ENCODE measurements at regions not wholly inside any gene's neighbourhood (a gene's known extent, or its start where the extent isn't known, plus 50 kb on each side); places are given as distances from the start of the nearest gene placed in this dataset.

DNA sequence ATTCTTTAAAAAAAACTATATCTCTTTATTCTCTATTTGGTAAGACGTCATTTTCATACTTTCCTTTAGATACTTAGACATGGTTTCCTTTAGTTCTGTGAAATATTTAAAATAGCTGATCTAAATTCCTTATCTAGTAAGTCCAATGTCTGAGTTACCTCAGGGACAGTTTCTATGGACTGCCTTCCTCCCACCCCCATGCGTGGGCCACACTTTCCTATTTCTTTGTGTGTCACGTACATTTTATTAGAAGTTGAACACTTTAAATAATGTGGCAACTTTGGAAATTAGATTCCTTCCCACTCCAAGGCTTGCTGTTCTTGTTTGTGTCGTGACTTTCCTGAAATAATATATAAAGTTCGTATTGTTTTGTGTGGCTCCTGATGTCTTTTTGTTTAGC lies 260.7 kb downstream of the EDEM1 start:
- TF ChIP-seq, protein P1, sequence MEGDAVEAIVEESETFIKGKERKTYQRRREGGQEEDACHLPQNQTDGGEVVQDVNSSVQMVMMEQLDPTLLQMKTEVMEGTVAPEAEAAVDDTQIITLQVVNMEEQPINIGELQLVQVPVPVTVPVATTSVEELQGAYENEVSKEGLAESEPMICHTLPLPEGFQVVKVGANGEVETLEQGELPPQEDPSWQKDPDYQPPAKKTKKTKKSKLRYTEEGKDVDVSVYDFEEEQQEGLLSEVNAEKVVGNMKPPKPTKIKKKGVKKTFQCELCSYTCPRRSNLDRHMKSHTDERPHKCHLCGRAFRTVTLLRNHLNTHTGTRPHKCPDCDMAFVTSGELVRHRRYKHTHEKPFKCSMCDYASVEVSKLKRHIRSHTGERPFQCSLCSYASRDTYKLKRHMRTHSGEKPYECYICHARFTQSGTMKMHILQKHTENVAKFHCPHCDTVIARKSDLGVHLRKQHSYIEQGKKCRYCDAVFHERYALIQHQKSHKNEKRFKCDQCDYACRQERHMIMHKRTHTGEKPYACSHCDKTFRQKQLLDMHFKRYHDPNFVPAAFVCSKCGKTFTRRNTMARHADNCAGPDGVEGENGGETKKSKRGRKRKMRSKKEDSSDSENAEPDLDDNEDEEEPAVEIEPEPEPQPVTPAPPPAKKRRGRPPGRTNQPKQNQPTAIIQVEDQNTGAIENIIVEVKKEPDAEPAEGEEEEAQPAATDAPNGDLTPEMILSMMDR (conservative IDR thresholded peaks at IDR 0.05; ENCODE audit: low read depth, low read length): no peak
- no peak overlapping the region for H3K4me3 ChIP-seq (ENCODE audit: low read length)
- no peak for DNase-seq (ENCODE audit: low read depth)

DNA sequence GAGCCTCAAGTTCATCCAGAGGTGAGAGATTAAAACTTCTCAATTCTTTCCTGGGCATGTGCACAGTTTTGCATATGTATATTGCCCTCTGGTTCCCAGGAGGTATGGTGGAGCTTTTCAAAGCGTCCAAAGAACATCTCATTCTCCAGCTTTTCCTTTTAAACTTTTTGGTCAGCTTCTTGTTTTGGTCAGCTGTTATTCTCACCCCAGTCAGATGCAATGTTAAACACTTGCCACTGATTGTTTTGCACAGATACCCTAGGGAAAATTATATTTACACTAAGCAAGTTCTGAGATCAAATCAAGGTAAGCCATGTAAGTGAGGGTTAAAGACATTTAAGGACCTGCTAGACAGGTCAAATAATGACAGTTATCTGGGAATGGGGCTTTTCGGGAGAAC lies 261.3 kb downstream of the EDEM1 start:
- TF ChIP-seq, protein P1 (conservative IDR thresholded peaks at IDR 0.05; ENCODE audit: low read depth, low read length): no peak
- H3K4me3 ChIP-seq (ENCODE audit: low read length): no peak overlapping the region
- no peak for DNase-seq (ENCODE audit: low read depth)

DNA sequence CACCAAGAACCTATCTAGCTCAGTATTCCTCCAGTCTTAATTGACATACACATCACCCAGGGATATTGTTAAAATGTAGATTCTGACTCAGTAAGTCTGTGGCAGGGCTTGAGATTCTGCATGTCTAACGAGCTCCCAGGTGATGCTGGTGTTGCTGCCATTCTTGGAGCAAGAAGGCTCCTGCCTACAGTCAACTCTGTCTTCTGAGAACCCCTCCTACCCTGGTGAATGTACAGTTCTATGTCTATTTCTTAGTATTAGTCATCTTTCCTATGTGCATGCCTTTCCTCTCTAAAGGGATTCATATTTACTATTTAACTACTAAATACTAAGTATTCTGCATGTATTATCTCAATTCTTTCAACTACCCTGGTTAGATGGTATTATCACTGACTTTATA lies 268.7 kb downstream of the EDEM1 start:
- H3K4me3 ChIP-seq (ENCODE audit: low read length): no peak overlapping the region
- TF ChIP-seq, protein P1 (conservative IDR thresholded peaks at IDR 0.05; ENCODE audit: low read depth, low read length): no peak
- DNase-seq (ENCODE audit: low read depth): no peak

DNA sequence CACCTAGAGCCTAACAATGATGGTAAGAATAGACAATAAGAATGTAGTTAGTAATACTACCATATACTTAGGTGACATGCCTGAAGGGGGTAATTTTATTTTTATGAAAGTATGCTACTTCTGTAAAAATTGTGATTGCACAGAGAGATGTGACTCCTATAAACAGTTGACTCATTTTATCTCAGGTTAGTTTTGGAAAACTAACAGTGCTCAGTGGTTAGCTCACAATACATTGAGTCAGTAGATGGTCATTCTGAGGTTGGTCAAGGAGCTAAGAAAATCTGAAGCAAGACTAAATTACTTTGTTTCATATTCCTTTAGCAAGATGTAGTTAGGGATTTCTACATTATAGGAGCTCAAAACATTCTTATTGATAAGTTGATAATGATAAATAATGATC lies 271.0 kb downstream of the EDEM1 start:
- TF ChIP-seq, protein P1 (conservative IDR thresholded peaks at IDR 0.05; ENCODE audit: low read depth, low read length): no peak
- no peak overlapping the region for H3K4me3 ChIP-seq (ENCODE audit: low read length)
- DNase-seq (ENCODE audit: low read depth): no peak

DNA sequence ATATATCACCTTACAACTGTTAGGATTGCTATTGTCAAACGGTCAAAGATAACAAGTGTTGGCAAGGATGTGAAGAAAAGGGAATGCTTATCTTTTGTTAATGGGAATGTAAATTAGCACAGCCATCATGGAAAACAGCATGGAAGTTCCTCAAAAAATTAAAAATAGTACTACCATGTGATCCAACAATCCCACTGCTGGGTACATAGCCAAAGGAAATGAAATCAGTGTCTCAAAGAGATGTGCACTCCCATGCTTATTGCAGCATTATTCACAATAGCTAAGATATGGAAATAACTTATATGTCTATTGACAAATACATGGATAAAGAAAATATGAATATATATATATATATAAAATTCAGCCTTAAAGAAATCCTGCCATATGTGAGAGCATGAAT lies 274.6 kb downstream of the EDEM1 start:
- H3K4me3 ChIP-seq (ENCODE audit: low read length): no peak overlapping the region
- TF ChIP-seq, protein P1 (conservative IDR thresholded peaks at IDR 0.05; ENCODE audit: low read depth, low read length): no peak
- no peak for DNase-seq (ENCODE audit: low read depth)

DNA sequence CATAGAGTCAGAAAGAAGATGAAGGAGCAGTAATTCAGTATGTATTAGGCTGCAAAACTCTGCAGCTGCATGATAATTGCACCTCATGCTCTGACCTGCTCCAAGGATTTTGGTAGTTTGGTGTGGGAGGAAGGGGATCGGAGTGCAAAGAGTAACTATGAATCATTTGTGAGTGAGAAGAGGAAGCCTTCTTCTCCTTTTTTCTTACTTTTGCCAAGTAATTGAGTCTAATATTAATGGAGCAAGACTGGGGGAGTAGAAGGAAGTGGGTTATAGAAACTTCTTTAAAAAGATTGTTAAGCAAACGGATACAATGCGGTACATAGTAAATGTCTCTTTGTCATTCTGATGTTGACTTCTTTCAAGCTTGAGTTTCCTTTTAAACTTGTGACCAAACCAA lies 276.5 kb downstream of the EDEM1 start:
- H3K4me3 ChIP-seq (ENCODE audit: low read length): no peak overlapping the region
- TF ChIP-seq, protein P1 (conservative IDR thresholded peaks at IDR 0.05; ENCODE audit: low read depth, low read length): no peak
- no peak for DNase-seq (ENCODE audit: low read depth)

DNA sequence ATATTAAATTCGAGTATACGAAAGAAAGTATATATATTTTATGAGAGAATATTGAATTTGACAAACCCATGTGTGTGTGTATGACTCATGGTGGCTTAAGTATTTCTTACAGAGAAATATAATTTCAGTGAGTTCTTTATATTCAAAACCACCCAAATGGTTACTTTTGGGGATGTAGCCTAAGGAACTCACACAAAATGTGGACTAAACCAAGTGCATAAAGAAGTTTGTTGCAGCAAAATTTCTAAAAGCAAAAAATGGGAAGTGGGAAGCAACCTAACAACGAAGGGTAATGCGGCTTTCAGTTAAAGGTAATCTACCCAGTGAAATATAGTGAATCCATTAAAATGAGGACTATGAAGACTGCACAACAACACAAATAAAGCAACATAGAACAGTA lies 277.1 kb downstream of the EDEM1 start:
- H3K4me3 ChIP-seq (ENCODE audit: low read length): no peak overlapping the region
- TF ChIP-seq, protein P1 (conservative IDR thresholded peaks at IDR 0.05; ENCODE audit: low read depth, low read length): no peak
- no peak for DNase-seq (ENCODE audit: low read depth)
